Esophagus squamous epithelium (tissue), 5 donors: ENCODE measurements at regions not wholly inside any gene's neighbourhood (a gene's known extent, or its start where the extent isn't known, plus 50 kb on each side); places are given as distances from the start of the nearest gene placed in this dataset.

ENCODE experiments used
- DNase-seq: peaks from one replicate; lab custom pipeline; 2025; lab: John Stamatoyannopoulos, UW
- H3K27ac ChIP-seq, 4 donors: fragments of 200-600 bp; sonication (generic); one replicate each; pipeline ENCODE4 v1.5.1; 2016 to 2019; ENCODE audit warnings: mild to moderate bottlenecking in 1 of 4
- H3K27me3 ChIP-seq, 4 donors: fragments of 200-600 bp; sonication (generic); 1 replicate in 3 of 4; 2 replicates in 1 of 4; pipeline versions ENCODE4 v1.5.1 to v1.6.0; 2017 to 2021; ENCODE audit warnings: antibody characterized with exemption in 1 of 4
- H3K36me3 ChIP-seq, 3 donors: fragments of 200-600 bp; sonication (generic); one replicate each; pipeline ENCODE4 v1.5.1; 2016 to 2019
- H3K4me1 ChIP-seq, 3 donors: fragments of 200-600 bp; sonication (generic); one replicate each; pipeline ENCODE4 v1.5.1; 2017 to 2019
- H3K4me3 ChIP-seq, 4 donors: fragments of 200-600 bp; sonication (generic); 1 replicate in 3 of 4; 2 replicates in 1 of 4; pipeline ENCODE4 v1.5.1; 2016 to 2019; ENCODE audit warnings: mild to moderate bottlenecking in 2 of 4, moderate library complexity in 1 of 4
- H3K9me3 ChIP-seq, 3 donors: fragments of 200-600 bp; sonication (generic); one replicate each; pipeline ENCODE4 v1.5.1; 2016 to 2019
- CTCF ChIP-seq, 6 experiments: fragments of 450-650 bp in 4 of 6; fragments of 200-600 bp in 2 of 6; sonication (generic) in 2 of 6; IDR thresholded peaks; one replicate each; pipeline ENCODE4 v1.5.1; 2016 to 2019; ENCODE audit warnings: antibody characterized with exemption in 6 of 6, mild to moderate bottlenecking in 4 of 6, moderate library complexity in 4 of 6
- POLR2A ChIP-seq, 4 donors: fragments of 450-650 bp; IDR thresholded peaks; one replicate each; pipeline ENCODE4 v1.6.1; 2017; ENCODE audit warnings: antibody characterized with exemption in 4 of 4, mild to moderate bottlenecking in 4 of 4, moderate library complexity in 3 of 4
- WGBS, 2 donors: methylation state at CpG; one replicate each; pipeline ENCODE4 v1.1.5; 2018; 5-methylcytosine and 5-hydroxymethylcytosine counted together
- intact Hi-C: fragments of 100-400 bp; cut with DNase I; formaldehyde crosslinking; loops from one replicate; pipeline ENCODE4 v1.15.0; 2022
- donor health status: DM: yes; HTN: yes; CAD: no.

GRCh38 chr2:177075254-177075653, 137.3 kb upstream of the HNRNPA3 start:
- peaks cover 0 to 33% (median 0%) of the 10 kb centered on the region in 3 donors for H3K4me1 ChIP-seq
- WGBS, 2 donors, result 15 to 23% methylated on average over 3 of the region's 3 CpGs
- H3K27ac ChIP-seq, result no peak overlapping the region
- intact Hi-C loops, result no loop called here
- TF ChIP-seq CTCF (IDR thresholded peaks at IDR 0.05) (no peak), POLR2A (IDR thresholded peaks at IDR 0.05) (no peak)
- peaks cover 0 to 15% (median 0%) of the 10 kb centered on the region in 4 donors for H3K27me3 ChIP-seq
- DNase-seq, result no peak
- no peak overlapping the region for H3K4me3 ChIP-seq
- H3K36me3 ChIP-seq, result no peaks in the 10 kb centered on the region
- H3K9me3 ChIP-seq, result no peaks in the 10 kb centered on the region

GRCh38 chr2:177076636-177077179, 135.9 kb upstream of the HNRNPA3 start:
- intact Hi-C loops, result no loop called here
- H3K27me3 ChIP-seq, result peaks cover 0 to 10% (median 0%) of the 10 kb centered on the region in 4 donors
- WGBS, 2 donors, result 79 to 89% methylated on average over 4 of the region's 4 CpGs
- no peaks in the 10 kb centered on the region for H3K36me3 ChIP-seq
- H3K4me1 ChIP-seq, result peaks cover 0 to 31% (median 0%) of the 10 kb centered on the region in 3 donors
- no peak for DNase-seq
- no peak overlapping the region for H3K4me3 ChIP-seq
- no peak overlapping the region for H3K27ac ChIP-seq
- H3K9me3 ChIP-seq, result no peaks in the 10 kb centered on the region
- TF ChIP-seq POLR2A (IDR thresholded peaks at IDR 0.05) (no peak), CTCF (IDR thresholded peaks at IDR 0.05) (no peak)

GRCh38 chr2:177077778-177078177, 134.8 kb upstream of the HNRNPA3 start:
- Histone ChIP-seq H3K27me3 (peaks cover 0 to 10% (median 0%) of the 10 kb centered on the region in 4 donors), H3K4me3 (no peak overlapping the region), H3K4me1 (peaks cover 0 to 20% (median 0%) of the 10 kb centered on the region in 3 donors), H3K9me3 (no peaks in the 10 kb centered on the region), H3K36me3 (no peaks in the 10 kb centered on the region), H3K27ac (no peak overlapping the region)
- TF ChIP-seq POLR2A (IDR thresholded peaks at IDR 0.05), result no peak
- TF ChIP-seq CTCF (IDR thresholded peaks at IDR 0.05), result no peak
- intact Hi-C loops, result no loop called here
- no peak for DNase-seq
- 33 to 41% methylated on average over 2 of the region's 2 CpGs for WGBS, 2 donors

- TF ChIP-seq POLR2A (IDR thresholded peaks at IDR 0.05), result no peak
- no peak for TF ChIP-seq CTCF (IDR thresholded peaks at IDR 0.05)
- Histone ChIP-seq H3K4me1 (peaks cover 0 to 14% (median 0%) of the 10 kb centered on the region in 3 donors), H3K27me3 (peaks cover 0 to 10% (median 0%) of the 10 kb centered on the region in 4 donors), H3K9me3 (no peaks in the 10 kb centered on the region), H3K36me3 (no peaks in the 10 kb centered on the region), H3K27ac (no peak overlapping the region), H3K4me3 (no peak overlapping the region)
- DNase-seq, result no peak
- 17 to 26% methylated on average over 3 of the region's 3 CpGs for WGBS, 2 donors
- intact Hi-C loops, result no loop called here
Measured at GRCh38 chr2:177078416-177078815, 134.2 kb upstream of the HNRNPA3 start.

- H3K4me3 ChIP-seq, result no peak overlapping the region
- no peaks in the 10 kb centered on the region for H3K36me3 ChIP-seq
- DNase-seq, result no peak
- H3K9me3 ChIP-seq, result no peaks in the 10 kb centered on the region
- TF ChIP-seq POLR2A (IDR thresholded peaks at IDR 0.05), result no peak
- no peak for TF ChIP-seq CTCF (IDR thresholded peaks at IDR 0.05)
- WGBS, 2 donors, result 55 to 63% methylated on average over 3 of the region's 3 CpGs
- H3K4me1 ChIP-seq, result peaks cover 0 to 9% (median 0%) of the 10 kb centered on the region in 3 donors
- peaks cover 0 to 10% (median 0%) of the 10 kb centered on the region in 4 donors for H3K27me3 ChIP-seq
- intact Hi-C loops, result no loop called here
- no peak overlapping the region for H3K27ac ChIP-seq
Measured at GRCh38 chr2:177078855-177079254, 133.7 kb upstream of the HNRNPA3 start.
